Nephron progenitor cell (in vitro differentiated cells): ENCODE measurements at regions not wholly inside any gene's neighbourhood (a gene's known extent, or its start where the extent isn't known, plus 50 kb on each side); places are given as distances from the start of the nearest gene placed in this dataset.

Experiments used
- DNase-seq: peaks from one replicate; pipeline ENCODE4 v3.0.0; 2021
- H3K27ac Mint-ChIP-seq: 2 replicates; pipeline ENCODE4 v1.8.0; 2021; ENCODE audit warnings: mild to moderate bottlenecking, moderate library complexity, mixed read lengths
- H3K27me3 Mint-ChIP-seq: 2 replicates; pipeline ENCODE4 v1.8.0; 2021; ENCODE audit warnings: mild to moderate bottlenecking, low read depth, mixed read lengths; ENCODE audit not compliant: poor library complexity
- H3K36me3 Mint-ChIP-seq: 2 replicates; pipeline ENCODE4 v1.8.0; 2021; ENCODE audit warnings: low read depth, mixed read lengths
- H3K4me1 Mint-ChIP-seq: 2 replicates; pipeline ENCODE4 v1.8.0; 2021; ENCODE audit warnings: mixed read lengths
- H3K4me3 Mint-ChIP-seq: 2 replicates; pipeline ENCODE4 v1.8.0; 2021; ENCODE audit warnings: mild to moderate bottlenecking, moderate library complexity, mixed read lengths
- H3K9me3 Mint-ChIP-seq: 2 replicates; pipeline ENCODE4 v1.8.0; 2021; ENCODE audit warnings: mild to moderate bottlenecking, moderate library complexity, mixed read lengths
- TF ChIP-seq, protein P1 (sequence below): fragments of 200-600 bp; sonication (generic); IDR thresholded peaks from 2 replicates; pipeline ENCODE4 v1.5.0; 2021; ENCODE audit warnings: antibody characterized with exemption

- Mint-ChIP-seq H3K9me3 (no peaks in the 10 kb centered on the region), H3K36me3 (no peaks in the 10 kb centered on the region), H3K27ac (no peak overlapping the region), H3K27me3 (no peaks in the 10 kb centered on the region), H3K4me1 (peaks cover 6% of the 10 kb centered on the region), H3K4me3 (no peak overlapping the region)
- TF ChIP-seq, protein P1, sequence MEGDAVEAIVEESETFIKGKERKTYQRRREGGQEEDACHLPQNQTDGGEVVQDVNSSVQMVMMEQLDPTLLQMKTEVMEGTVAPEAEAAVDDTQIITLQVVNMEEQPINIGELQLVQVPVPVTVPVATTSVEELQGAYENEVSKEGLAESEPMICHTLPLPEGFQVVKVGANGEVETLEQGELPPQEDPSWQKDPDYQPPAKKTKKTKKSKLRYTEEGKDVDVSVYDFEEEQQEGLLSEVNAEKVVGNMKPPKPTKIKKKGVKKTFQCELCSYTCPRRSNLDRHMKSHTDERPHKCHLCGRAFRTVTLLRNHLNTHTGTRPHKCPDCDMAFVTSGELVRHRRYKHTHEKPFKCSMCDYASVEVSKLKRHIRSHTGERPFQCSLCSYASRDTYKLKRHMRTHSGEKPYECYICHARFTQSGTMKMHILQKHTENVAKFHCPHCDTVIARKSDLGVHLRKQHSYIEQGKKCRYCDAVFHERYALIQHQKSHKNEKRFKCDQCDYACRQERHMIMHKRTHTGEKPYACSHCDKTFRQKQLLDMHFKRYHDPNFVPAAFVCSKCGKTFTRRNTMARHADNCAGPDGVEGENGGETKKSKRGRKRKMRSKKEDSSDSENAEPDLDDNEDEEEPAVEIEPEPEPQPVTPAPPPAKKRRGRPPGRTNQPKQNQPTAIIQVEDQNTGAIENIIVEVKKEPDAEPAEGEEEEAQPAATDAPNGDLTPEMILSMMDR, result no peak
- DNase-seq, result no peak
Measured at GRCh38 chr1:96416701-96417444, 304.7 kb upstream of the PTBP2 start.

- no peaks in the 10 kb centered on the region for H3K27me3 Mint-ChIP-seq
- no peaks in the 10 kb centered on the region for H3K9me3 Mint-ChIP-seq
- TF ChIP-seq, protein P1, result no peak
- H3K4me3 Mint-ChIP-seq, result no peak overlapping the region
- H3K36me3 Mint-ChIP-seq, result no peaks in the 10 kb centered on the region
- no peak for DNase-seq
- no peak overlapping the region for H3K27ac Mint-ChIP-seq
- H3K4me1 Mint-ChIP-seq, result peaks cover 6% of the 10 kb centered on the region
Measured at GRCh38 chr1:96418969-96419368, 302.6 kb upstream of the PTBP2 start.

DNA sequence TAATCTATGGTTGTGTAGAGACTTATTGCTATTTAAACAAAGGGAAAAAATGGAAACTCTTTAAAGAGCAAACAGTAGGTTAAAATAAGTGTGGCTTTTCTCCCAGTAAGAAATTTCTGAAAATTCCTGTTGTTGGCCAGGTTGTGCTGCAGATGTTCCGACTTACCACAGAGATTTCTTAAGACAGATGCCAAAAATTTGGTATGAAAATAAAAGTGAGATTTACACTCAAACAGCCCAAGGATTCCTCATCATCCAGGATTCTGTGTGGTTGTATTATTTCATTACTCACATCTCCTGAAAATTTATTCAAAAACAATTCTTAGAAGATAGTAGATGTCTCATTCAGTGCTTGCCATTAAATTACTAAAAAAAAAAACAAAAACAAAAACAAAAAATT lies 296.7 kb upstream of the PTBP2 start:
- H3K27ac Mint-ChIP-seq, result no peak overlapping the region
- peaks cover 8% of the 10 kb centered on the region for H3K9me3 Mint-ChIP-seq
- H3K36me3 Mint-ChIP-seq, result no peaks in the 10 kb centered on the region
- TF ChIP-seq, protein P1, result no peak
- no peak for DNase-seq
- peaks cover 4% of the 10 kb centered on the region for H3K4me1 Mint-ChIP-seq
- no peak overlapping the region for H3K4me3 Mint-ChIP-seq
- no peaks in the 10 kb centered on the region for H3K27me3 Mint-ChIP-seq

DNA sequence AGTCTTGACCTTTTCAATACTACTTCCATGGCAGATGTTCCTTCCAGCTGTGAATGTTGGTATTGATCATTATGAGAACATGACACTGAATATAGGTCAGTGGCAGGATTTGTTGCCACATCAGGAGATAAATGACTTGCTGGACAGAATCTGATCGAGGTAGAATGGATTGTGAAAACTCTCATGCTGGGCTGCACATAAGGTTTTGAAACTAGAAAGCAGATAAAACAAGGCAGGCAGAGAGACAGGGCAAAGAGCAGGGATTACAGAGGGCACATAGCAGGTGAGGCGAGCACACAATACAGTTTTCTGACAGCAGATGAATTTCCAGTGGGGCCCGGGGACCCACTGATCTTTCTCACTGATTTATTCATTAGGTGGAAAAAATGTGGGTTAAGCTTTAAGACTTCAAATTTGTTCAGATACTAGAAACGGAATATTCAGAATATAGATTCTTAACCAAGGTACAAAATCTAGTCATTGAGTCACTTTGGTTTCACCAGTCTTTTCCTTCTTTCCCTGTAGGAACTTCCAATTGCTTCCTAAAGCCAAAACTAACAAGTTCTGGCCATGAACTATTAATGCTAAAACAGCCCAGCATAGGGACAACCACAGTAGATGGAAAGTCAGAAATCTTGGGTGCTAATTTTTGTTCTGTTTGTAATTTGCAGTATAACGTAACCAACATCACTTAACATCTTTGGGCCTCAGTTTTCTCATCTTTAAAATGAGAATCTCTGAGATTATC lies 296.0 kb upstream of the PTBP2 start:
- Mint-ChIP-seq H3K4me1 (peaks cover 4% of the 10 kb centered on the region), H3K27me3 (no peaks in the 10 kb centered on the region), H3K4me3 (no peak overlapping the region), H3K36me3 (no peaks in the 10 kb centered on the region), H3K27ac (peak overlapping the region; percentile 71), H3K9me3 (peaks cover 15% of the 10 kb centered on the region)
- no peak for DNase-seq
- TF ChIP-seq, protein P1, result no peak

- Mint-ChIP-seq H3K27ac (no peak overlapping the region), H3K9me3 (peaks cover 24% of the 10 kb centered on the region), H3K4me3 (no peak overlapping the region), H3K36me3 (no peaks in the 10 kb centered on the region), H3K4me1 (peaks cover 4% of the 10 kb centered on the region), H3K27me3 (no peaks in the 10 kb centered on the region)
- DNase-seq, result no peak
- TF ChIP-seq, protein P1, result no peak
Measured at GRCh38 chr1:96427616-96428015, 294.0 kb upstream of the PTBP2 start.

- Mint-ChIP-seq H3K4me3 (no peak overlapping the region), H3K27me3 (no peaks in the 10 kb centered on the region), H3K9me3 (peaks cover 15% of the 10 kb centered on the region), H3K27ac (no peak overlapping the region), H3K36me3 (peaks cover 9% of the 10 kb centered on the region), H3K4me1 (no peaks in the 10 kb centered on the region)
- TF ChIP-seq, protein P1, result no peak
- no peak for DNase-seq
Measured at GRCh38 chr1:96445302-96445701, 276.3 kb upstream of the PTBP2 start.
